OCI-LY1 (cell line): ENCODE measurements at regions not wholly inside any gene's neighbourhood (a gene's known extent, or its start where the extent isn't known, plus 50 kb on each side); places are given as distances from the start of the nearest gene placed in this dataset.

Experiments used
- EZH2 ChIP-seq: fragments of 200-600 bp; sonication (generic), shearing (Covaris generic); IDR thresholded peaks from 2 replicates; pipeline ENCODE4 v1.8.0; 2017; ENCODE audit warnings: borderline replicate concordance, mixed run types, mild to moderate bottlenecking, antibody characterized with exemption, low read length, moderate library complexity, mixed read lengths
- TF ChIP-seq, protein P1 (sequence below): fragments of 200-600 bp; sonication (generic), shearing (Covaris generic); IDR thresholded peaks from 2 replicates; pipeline ENCODE4 v1.5.1; 2017; ENCODE audit warnings: mild to moderate bottlenecking, antibody characterized with exemption, low read length, moderate library complexity, mixed read lengths

DNA sequence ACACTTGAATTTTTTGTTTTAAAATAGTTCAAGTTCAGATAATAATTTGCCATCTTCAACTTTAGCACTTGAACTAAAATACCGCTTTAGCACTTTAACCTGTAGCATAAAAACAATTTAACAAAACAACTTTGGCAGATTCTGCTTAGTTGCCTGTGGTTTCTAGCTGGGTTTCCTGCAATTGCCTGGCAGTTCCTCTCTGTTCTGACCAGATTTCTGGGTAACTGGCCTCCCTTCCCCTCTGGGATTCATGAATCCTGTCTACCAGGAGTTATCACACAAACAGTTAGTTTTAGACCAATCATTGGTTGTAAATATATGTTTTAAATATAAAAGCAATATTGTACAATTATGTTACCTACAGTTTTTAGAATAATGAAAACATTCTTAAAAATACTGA, 89.8 kb upstream of the HDAC9 start:
- TF ChIP-seq, protein P1, sequence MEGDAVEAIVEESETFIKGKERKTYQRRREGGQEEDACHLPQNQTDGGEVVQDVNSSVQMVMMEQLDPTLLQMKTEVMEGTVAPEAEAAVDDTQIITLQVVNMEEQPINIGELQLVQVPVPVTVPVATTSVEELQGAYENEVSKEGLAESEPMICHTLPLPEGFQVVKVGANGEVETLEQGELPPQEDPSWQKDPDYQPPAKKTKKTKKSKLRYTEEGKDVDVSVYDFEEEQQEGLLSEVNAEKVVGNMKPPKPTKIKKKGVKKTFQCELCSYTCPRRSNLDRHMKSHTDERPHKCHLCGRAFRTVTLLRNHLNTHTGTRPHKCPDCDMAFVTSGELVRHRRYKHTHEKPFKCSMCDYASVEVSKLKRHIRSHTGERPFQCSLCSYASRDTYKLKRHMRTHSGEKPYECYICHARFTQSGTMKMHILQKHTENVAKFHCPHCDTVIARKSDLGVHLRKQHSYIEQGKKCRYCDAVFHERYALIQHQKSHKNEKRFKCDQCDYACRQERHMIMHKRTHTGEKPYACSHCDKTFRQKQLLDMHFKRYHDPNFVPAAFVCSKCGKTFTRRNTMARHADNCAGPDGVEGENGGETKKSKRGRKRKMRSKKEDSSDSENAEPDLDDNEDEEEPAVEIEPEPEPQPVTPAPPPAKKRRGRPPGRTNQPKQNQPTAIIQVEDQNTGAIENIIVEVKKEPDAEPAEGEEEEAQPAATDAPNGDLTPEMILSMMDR: no peak
- TF ChIP-seq EZH2: no peak
